ENCODE measurements at regions not wholly inside any gene's neighbourhood (a gene's known extent, or its start where the extent isn't known, plus 50 kb on each side); places are given as distances from the start of the nearest gene placed in this dataset.
"Not testable (repeated sequence)": the region's sequence is repeated elsewhere in the genome, so short reads cannot be mapped to it uniquely, and the experiment has no call there.

DNA sequence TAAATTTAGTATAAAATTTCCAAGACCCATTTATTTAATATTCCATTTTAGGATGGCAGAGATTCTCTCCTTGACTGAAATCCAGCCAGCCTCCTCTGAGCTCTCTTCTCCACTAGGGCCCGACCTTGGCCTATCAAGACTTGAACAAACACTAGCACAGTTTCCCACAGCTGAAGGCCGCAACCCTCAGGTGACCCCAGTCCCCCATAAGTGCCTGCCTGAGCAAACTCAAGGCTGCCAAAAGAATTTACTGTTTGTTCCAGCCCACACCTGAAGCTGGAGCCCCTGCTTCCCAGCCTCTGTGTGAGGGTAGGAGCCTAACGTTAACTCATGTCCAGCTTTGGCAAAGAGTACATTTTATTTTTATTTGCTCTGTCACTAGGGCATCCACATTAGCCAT is 629.0 kb upstream of the ZFP42 start:
- no peak for DNase-seq

DNA sequence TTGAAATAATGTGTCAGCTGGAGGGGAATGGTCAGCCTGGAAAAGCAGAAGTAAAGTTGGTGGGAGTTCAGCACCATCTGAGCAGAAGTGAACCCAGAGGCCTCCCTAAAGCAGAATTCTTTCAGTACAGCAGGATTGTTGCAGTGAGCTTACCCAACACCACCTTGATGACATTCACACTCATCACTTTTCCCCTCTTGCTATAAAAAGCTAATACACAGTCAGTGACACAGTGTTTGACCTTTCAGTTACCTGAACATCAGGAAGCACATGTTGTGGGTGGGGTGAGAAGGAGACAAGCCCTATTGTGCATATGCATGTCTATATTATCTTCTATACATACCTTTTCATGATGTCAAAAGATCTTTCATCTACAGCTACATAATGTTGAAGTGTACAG is 624.7 kb upstream of the ZFP42 start:
- DNase-seq, result no peak

DNA sequence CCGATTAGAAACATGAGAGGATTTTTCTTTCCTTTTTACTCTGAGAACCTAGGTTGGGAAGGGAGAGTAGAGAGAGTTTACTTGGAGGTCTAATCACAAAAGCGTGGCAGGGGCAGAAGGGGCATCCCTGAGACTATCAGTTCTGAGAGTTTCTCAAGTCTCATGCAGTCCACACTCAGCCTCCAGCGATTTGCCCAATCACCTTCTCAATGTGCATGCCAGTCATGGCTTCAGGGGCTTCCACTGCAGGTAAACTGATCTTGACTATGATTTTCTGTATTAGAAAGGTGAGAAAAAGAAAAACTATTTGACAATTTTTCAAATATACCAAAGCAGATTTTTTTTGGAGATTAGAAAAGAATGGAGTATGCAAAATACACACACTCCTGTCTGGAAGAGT is 617.1 kb upstream of the ZFP42 start:
- no peak for DNase-seq

DNA sequence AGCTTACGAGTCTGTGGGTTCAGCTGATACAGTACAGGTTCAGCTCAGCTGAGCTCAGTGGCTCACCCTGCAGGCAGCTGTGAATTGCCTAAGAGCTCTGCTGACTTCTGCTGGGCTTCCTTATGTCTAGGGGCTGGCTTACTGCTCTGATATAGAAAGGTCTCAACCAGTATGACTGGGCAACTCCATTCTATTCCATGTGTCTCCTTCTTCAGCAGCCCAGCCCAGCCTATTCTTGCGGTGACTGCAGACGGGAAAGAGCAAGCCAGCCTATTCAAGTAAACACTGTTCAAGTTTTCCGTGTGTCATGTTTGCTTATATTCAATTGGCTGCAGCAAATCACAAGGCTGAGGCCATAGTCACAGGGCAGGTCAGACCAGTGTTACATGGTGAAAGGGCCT is 615.4 kb upstream of the ZFP42 start:
- DNase-seq, result no peak

DNA sequence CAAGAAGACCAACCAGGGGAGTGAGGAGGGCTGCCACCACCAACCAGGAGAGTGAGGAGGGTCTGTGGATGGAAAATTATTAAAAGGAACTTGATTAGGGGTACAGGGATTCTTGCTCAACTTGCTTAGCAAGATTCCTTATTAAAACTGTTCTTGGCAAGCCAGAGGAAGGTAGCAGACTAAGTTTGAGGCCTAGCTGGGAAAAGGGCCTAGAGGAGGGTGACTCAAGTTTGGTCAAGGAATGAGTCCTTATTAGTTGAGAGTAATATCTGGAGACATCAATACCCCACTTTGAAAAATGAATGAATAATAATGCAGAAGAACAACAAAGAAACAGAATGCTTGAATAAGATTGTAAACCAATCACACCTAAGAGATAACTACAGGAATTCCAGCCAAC is 612.4 kb upstream of the ZFP42 start:
- no peak for DNase-seq

DNA sequence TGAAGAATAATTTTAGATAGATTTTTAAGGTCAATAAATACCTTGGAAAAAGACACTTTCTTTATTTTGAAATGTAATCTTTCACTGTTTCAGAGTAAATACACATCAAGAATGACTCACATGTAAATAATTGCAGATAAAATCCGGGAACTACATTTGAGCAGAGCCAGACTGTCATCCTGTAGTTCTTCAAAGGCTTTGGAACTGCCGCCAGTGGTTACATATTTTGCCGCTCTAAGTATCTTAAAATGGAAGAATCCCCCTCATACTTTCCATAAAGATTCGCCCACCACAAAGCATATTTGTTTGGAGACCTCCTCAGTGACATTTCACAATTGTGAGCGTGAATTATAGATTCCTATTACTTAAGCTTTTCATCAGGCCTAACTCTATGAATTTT is 607.8 kb upstream of the ZFP42 start:
- DNase-seq, result no peak

DNA sequence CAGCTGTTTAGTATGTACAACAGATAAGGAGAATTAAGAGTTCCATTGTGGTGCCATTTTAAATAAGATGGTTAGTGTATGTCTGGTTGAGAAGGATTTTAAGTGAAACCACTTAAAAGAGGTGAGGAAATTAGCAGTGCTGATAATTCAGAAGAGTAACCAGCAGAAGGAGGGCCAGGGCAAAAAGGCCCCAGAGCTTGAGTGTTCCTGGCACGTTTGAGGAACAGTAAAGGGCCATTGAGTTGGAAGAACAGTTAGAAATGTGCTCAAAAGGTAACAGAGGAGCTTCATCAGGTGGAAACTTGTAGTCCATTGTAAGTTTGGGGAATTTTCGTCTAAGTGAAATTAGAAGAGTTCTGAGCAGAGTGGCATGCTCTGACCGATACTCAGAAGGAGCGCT is 606.2 kb upstream of the ZFP42 start:
- no peak for DNase-seq

DNA sequence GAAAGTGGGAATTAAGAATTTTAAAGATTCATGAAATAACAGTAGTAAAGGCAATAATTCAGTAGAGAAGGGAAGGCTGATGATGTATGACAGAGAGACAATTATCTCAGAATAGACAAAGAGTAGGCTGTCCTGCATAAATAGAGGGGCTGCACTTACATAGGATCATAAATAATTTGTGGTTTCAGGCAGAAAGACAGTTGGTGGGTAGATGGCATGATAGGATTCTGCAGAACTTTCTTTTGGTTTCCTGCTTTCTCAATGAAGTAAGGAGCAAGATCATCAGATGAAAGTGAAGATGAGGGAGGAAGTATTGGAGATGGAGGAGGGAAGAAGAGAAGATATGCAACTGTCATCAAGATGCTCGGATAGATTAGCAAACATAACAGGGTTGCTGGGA is 604.9 kb upstream of the ZFP42 start:
- no peak for DNase-seq

DNA sequence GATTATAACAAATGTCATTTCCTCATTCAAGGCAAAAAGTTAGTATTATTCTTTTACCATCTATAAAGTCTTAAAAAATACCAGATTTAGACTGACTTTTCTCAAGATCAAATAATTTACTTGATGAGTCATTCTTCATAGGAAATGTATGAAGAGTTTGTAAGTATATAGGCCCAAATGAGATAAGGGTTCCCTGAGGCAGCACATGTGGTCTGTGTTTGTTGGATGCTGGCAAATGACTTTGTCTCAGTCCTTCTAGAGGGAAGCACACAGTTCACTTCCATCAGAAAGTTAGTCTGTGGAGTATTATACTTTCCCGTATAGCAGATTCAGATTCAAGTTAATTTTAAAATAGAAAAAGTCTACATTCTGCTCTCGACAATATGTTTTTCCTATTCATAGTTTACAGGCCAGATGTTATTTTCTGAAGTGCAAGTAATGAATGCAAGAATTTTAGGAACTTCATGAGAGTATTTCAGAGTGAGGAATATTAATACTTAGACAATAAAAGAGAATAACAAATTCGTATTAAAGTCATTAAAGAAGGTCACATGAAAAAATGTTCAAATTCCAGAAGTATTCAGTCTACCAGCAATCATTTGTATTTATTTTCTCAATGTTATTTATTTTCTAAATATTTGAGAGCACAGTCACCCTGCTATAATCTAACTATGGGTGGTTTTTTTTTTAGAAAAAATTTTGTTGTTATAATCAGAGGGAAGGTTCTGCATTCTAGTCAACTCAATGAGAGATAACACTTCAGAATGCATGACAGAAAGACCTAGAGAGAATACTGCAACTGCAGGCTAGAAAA is 601.8 kb upstream of the ZFP42 start:
- DNase-seq, result no peak

DNA sequence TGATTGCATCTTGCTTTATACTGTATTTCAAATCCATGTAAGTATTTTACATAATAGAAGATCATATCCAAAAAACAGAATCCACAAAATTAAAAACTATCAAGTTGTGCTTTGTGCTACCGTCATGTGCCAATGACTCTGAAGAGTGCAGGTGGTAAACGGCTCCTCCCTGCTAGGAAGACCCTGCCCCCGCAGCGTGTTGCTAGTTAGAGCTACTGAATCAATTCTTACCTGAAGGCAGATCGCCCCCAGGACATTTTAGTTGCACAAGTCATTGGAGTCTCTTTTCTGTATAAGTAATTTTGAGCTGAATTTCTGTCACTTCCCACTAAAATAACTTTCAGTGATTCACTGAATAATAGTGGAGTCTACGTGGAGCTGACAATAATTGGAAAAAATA is 599.5 kb upstream of the ZFP42 start:
- DNase-seq, result no peak

DNA sequence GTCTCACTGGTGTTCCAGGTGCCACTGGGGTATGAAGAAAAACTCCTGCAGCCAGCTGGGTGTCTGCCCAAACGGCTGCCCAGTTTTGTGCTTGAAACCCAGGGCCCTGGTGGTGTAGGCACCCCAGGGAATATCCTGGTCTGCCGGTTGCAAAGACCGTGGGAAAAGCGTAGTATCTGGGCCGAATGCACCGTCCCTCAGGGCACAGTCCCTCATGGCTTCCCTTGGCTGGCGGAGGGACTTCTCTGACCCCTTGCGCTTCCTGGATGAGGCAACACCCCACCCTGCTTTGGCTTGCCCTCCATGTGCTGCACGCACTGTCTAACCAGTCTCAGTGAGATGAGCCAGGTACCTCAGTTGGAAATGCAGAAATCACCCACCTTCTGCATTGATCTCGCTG is 587.1 kb upstream of the ZFP42 start:
- not testable (repeated sequence) for DNase-seq

DNA sequence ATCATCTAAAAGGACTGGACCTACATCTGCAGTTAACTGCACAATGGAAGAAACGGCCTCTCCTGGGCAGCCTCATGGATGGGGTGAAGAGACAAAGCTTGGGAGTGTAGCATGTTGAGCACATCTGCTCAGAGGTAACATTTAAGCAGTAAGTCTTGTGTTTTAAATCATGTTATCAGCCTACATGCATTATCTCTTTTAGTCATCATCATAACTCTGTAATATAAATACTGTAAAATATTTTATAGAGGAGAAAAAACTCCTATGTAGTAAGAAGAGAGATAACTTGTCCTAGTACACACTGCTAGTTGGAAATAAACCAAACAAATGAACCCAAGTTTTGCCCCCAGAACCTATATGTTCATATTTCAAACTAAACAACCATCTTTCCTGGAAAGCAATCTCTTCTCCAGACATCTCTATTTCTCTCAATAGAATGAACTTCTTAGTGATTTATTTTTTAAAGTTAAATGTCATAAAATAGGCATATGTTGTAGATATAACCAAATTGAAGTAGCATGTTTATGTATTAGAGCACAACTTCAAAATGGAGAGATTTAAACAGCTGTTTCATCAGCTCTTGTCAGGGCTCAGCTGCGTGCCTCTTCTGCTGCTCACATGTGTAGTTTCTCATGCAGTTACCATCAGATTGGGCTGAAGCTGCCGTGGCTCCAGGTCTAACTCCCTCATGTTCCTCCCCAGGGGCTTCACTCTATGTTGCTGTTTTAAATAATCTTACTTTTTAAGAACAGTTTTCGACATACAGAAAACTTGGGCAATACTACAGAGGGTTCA is 581.8 kb upstream of the ZFP42 start:
- DNase-seq, result no peak

DNA sequence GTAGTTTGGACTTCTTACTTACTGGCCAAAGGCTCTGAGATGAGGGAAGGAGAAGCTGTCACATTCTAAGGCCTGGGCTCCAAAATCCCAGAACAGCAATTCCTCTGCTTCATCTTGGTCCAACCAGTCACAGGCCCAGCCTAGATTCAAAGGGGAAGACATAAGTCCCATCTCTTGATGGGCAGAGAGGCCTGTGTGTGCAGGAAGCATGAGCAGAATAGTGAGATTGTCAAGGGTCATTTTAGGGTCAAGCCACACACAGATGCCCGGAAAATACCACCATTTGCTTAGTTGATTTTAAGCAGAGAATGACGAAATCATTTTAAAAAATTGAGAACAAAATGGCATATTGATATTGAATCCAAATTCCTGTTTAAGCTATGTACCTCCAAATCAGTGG is 580.9 kb upstream of the ZFP42 start:
- no peak for DNase-seq

DNA sequence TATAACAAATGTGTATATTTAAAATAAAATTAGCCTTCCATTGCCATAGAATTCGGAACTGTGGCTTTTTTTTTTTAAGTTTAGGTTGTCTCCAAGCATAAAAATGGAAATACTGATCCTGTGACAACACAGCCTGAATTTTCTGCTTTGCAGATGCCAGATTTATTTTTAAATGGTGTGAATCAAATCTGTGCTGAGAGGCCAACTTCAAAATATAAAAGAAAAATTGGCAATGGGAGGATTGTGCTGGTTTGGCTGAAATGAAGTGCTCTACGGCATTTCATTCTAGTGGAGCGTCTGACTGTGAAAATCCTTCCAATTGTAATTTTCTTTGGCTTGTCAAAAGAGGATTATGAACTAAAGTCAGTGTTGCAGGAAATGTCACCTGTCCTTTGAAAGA is 580.3 kb upstream of the ZFP42 start:
- no peak for DNase-seq

DNA sequence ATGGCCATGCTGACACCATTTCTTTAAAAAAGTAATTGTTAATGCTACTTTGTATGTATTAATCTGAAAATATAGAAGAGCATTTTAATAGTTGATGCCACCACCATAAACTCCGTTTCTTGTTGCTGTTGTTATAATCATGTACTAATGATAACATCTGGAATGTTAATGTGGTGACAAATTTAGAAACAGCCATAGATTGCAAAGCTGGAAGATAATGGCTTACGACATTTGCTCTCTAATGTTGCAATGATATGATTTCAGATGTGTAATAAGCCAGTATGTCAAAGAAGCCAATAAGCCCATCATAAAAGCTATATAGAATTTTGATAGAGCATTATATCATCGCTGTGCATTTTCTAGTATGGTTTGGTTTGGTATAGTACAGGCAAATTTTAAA is 579.4 kb upstream of the ZFP42 start:
- DNase-seq, result no peak

DNA sequence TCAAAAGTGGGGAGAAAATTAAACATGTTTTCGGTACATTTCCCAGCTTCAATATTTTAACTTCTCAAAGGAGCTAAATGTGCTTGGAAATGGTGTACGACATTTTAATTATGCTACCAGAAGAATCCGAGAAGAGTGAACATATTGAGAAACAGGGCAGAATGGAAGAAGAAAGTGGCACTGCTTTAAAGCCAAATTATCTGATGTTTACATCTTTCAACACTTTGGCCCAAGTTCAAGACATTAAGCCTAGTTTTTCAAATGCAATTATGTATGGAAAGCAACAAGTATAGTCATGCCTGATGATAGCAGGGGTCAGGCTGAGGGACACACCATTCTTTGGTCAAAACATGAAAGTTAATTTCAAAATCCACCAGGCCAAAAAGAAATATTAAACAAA is 577.9 kb upstream of the ZFP42 start:
- no peak for DNase-seq

DNA sequence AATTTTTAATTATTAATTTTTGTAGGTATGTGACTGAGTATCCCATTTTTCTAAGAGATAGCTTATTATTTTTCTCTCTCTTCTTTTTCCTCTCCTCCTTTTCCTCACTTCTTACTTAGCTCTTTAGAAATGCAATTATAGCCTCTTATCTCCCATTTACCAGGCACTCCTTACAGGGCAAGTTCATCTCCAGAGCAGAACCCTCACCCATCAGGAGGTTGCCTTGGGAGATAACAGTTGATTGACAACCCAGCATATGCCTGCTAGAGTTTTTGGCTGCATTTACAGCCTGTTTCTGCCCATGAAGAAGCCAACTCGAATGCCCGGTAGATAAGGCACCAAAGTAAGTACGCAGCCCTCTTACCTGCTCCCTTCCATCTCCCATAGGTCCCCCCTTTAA is 572.9 kb upstream of the ZFP42 start:
- DNase-seq, result no peak

DNA sequence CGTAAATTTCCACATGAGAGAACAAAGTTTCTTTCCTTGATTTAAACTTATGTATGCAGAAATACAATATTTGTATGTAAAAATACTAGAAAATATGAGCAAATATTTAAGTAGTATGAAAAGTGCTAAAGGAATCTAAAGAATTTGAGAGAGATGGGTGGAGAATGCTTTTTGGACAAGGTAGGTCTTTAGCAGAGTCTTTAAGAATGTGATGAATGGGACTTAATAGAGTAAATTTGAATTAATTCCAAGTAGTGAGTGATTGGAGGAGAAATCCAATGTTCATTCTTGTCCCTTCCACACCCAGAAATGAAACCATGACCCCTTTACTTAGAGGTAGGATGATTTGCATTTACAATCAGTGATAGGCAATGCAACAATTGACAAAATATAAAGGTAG is 570.9 kb upstream of the ZFP42 start:
- no peak for DNase-seq

DNA sequence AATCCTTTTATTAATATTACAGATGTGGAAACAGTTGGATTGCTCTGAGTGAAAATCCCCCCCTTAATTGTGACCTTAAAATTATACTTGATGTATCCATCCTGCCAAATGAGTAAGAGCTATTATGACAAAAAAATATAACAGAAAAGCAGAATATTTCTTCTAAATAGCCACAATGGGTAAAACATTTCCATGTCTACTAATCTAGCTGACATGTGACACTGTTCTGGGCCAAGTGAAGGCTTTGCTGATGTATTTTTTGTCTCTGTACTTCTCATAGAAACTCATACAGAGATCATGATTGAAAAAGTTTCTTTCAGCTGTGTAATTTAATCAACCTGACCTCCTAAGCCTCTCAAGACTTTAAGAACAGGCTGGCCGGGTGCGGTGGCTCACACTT is 569.1 kb upstream of the ZFP42 start:
- no peak for DNase-seq

DNA sequence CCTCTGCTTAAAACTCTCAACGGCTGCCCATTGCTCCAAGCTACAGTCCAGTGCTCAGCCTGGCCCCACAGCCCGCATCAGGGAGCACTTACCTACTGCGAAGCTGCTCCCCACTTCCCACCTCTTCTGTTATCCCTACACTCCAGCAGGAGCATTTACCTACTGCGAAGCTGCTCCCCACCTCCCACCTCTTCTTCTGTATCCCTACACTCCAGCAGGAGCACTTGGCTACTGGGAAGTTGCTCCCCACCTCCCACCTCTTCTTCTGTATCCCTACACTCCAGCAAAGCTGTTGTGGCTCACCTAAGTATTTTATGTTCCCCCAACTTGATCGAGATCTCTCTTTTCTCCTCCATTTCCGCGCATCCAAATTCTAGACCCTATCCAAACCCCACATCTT is 563.3 kb upstream of the ZFP42 start:
- DNase-seq, result no peak

DNA sequence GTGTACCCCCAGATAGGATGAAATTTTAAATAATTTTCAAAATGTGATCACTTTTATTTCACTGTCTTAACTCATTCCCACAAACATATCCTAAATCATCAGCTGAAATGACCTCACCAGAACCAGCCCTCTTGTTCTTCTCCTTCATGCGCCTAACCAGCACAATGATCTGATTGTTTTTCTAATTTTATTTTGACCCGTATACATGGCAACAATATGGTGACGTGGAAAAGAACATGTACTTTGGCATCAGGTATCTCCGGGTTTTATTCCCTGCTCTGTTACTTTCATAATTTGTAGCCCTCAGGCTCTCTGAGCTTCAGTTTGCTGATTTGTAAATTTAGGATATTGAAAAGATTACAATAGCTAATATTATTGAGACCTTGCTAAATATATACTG is 562.4 kb upstream of the ZFP42 start:
- DNase-seq, result no peak

DNA sequence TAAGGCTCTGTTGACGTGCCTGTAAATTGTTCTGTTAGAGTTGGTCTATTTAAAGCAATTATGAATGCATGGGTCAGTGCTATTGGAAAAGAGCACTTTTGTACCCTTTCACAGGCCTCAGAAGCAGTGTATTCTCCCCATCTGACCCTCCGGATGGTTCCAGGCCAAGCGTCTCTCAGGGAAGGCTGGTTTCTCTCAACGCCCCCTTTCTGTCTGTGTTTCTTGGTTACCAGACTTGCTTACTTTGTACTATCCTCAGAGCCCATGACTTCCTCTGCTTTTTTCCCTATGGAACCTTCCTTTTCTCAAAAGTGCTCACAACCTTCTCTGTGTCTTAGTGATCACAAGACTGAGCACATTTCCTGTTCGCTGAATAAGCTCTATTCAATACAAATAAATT is 559.3 kb upstream of the ZFP42 start:
- DNase-seq, result no peak

DNA sequence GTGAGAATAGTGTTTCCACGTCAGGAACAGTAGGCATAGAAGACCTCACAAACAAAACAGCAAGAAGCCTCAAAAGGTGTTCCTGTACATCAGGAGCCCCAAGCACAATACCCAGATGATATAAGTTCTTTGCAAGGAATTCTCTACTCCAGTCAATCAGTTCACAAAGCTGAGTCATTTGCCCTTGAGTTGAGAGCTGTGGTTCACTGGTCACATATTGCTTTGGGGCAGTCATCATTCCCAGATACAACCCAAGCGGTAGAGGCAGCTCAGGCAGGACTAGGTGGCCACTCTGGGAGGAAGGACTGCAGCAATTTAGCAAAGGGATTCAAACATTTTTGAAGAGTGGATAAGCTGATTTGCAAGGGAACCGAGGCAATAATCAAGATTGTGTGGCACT is 551.5 kb upstream of the ZFP42 start:
- DNase-seq, result no peak

DNA sequence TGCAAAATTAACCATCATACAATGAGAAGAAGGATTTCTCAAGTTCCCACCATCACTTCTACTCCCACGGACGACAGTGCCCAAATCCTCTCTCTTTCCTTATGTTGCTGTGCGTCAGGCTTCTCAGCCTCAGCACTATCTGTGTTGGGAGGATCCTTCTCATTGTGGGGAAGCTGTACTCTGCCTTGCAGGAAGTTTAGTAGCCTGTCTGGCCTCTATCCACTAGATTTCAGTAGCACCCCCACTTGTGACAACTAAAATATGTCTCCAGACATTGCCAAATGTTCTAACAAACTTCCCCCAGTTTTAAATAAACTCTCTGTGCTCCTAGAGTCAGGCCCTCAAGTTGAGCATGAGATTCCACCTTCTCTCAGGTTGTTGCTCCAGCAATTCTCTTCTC is 545.9 kb upstream of the ZFP42 start:
- DNase-seq, result no peak

DNA sequence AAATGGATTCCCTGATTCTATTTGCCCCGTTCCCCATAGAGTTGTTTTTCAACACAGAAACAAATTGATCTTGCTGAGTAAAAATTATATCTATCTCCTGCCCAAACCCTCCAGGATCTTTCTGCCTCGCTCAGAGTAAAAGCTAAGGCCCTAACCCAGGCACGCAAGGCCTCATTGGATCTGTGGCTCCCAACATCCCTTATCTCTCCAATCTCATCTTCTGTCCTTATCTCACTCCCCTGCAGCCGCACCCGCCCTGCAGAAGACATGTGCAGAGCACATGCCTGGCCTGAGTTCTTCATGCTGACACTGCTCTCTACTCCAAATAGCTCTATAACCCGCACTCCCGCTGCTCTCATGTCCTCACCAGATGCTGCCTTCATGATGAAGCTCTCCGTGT is 543.8 kb upstream of the ZFP42 start:
- DNase-seq, result no peak
